CD4-positive, alpha-beta memory T cell (primary cell): ENCODE measurements at regions not wholly inside any gene's neighbourhood (a gene's known extent, or its start where the extent isn't known, plus 50 kb on each side); places are given as distances from the start of the nearest gene placed in this dataset.

ENCODE experiments used
- CTCF ChIA-PET: fragments of 350-600 bp; sonication (Branson Sonifier 250); formaldehyde crosslinking; loops from one replicate; lab custom pipeline; 2021; ENCODE audit warnings: inconsistent platforms; ENCODE audit not compliant: partially characterized antibody; lab: Charles Lee
- POLR2A ChIA-PET: fragments of 350-600 bp; sonication (Branson Sonifier 250); formaldehyde crosslinking; loops from one replicate; lab custom pipeline; 2021; ENCODE audit not compliant: partially characterized antibody; lab: Charles Lee
- DNase-seq, 5 donors: peaks; one replicate each; pipeline versions ENCODE4 v3.0.0 to v3.0.0-alpha.2; 2020 to 2022; ENCODE audit warnings: mixed read lengths in 1 of 5
- H3K27ac ChIP-seq: one replicate; pipeline ENCODE4 v1.7.0; 2013; ENCODE audit warnings: low read depth, low read length
- H3K27me3 ChIP-seq: 2 replicates; pipeline ENCODE4 v1.7.0; 2013; ENCODE audit warnings: mild to moderate bottlenecking, low read length, moderate library complexity; ENCODE audit not compliant: insufficient read depth
- H3K36me3 ChIP-seq: 2 replicates; pipeline ENCODE4 v1.7.0; 2013; ENCODE audit warnings: mild to moderate bottlenecking, low read length, moderate library complexity; ENCODE audit not compliant: insufficient read depth
- H3K4me1 ChIP-seq: 2 replicates; pipeline ENCODE4 v1.7.0; 2013; ENCODE audit warnings: mild to moderate bottlenecking, low read length, moderate library complexity; ENCODE audit not compliant: insufficient read depth
- H3K4me3 ChIP-seq, 2 donors: one replicate each; pipeline ENCODE4 v1.7.0; 2013; ENCODE audit warnings: low read length in 2 of 2, mild to moderate bottlenecking in 1 of 2
- H3K9me3 ChIP-seq, 2 donors: one replicate each; pipeline ENCODE4 v1.7.0; 2013; ENCODE audit warnings: low read length in 2 of 2, control low read depth in 1 of 2; ENCODE audit not compliant: control insufficient read depth in 1 of 2
- H3K27ac Mint-ChIP-seq, 7 donors: one replicate each; pipeline ENCODE4 v1.8.0; 2020 to 2021; ENCODE audit warnings: mixed read lengths in 7 of 7, mild to moderate bottlenecking in 6 of 7, inconsistent platforms in 3 of 7, moderate library complexity in 3 of 7
- H3K27me3 Mint-ChIP-seq, 2 donors: one replicate each; pipeline ENCODE4 v1.8.0; 2020 to 2021; ENCODE audit warnings: mixed read lengths in 2 of 2
- H3K36me3 Mint-ChIP-seq, 2 donors: one replicate each; pipeline ENCODE4 v1.8.0; 2020 to 2021; ENCODE audit warnings: mixed read lengths in 2 of 2, inconsistent platforms in 1 of 2, mild to moderate bottlenecking in 1 of 2
- H3K4me1 Mint-ChIP-seq, 4 donors: one replicate each; pipeline ENCODE4 v1.8.0; 2020 to 2021; ENCODE audit warnings: mixed read lengths in 4 of 4, mild to moderate bottlenecking in 1 of 4
- H3K4me3 Mint-ChIP-seq, 8 donors: one replicate each; pipeline ENCODE4 v1.8.0; 2020 to 2021; ENCODE audit warnings: mixed read lengths in 8 of 8, mild to moderate bottlenecking in 7 of 8, moderate library complexity in 6 of 8, inconsistent platforms in 3 of 8
- H3K9me3 Mint-ChIP-seq, 8 donors: one replicate each; pipeline ENCODE4 v1.8.0; 2020 to 2021; ENCODE audit warnings: mixed read lengths in 8 of 8, mild to moderate bottlenecking in 5 of 8, inconsistent platforms in 3 of 8, moderate library complexity in 1 of 8
- intact Hi-C: fragments of 100-400 bp; cut with micrococcal nuclease; formaldehyde crosslinking; loops from one replicate; pipeline ENCODE4 v1.15.1; 2023

- H3K27me3 Mint-ChIP-seq = peaks cover 4% of the 10 kb centered on the region in 2 donors
- ChIA-PET CTCF (no interaction called here), POLR2A (no interaction called here)
Measured at GRCh38 chr7:116097365-116098009, 66.9 kb upstream of the TFEC start.

DNA sequence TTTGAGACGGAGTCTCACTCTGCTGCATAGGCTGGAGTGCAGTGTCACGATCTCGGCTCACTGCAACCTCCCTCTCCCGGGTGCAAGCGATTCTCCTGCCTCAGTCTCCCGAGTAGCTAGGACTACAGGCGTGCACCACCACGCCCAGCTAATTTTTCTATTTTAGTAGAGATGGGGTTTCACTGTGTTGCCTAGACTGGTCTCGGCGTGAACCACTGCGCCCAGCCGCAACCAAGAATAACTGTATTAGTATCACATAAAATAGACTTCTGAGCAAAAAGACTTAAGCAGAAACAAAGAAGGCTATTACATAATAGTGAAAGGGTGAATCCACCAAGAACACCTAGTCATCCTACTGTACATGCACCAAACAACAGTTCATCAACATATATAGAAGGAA is 67.6 kb upstream of the TFEC start:
- Histone ChIP-seq H3K4me3 (no peak overlapping the region), H3K27ac (no peak overlapping the region), H3K9me3 (no peaks in the 10 kb centered on the region), H3K4me1 (no peaks in the 10 kb centered on the region), H3K27me3 (no peaks in the 10 kb centered on the region), H3K36me3 (no peaks in the 10 kb centered on the region)
- Mint-ChIP-seq H3K9me3 (peaks cover 0 to 3% (median 0%) of the 10 kb centered on the region in 8 donors), H3K4me3 (no peak overlapping the region), H3K4me1 (no peaks in the 10 kb centered on the region), H3K27ac (no peak overlapping the region), H3K36me3 (no peaks in the 10 kb centered on the region), H3K27me3 (peaks cover 4 to 6% of the 10 kb centered on the region in 2 donors)
- DNase-seq = no peak
- ChIA-PET CTCF (no interaction called here), POLR2A (no interaction called here)
- intact Hi-C loops = no loop called here

More at GRCh38 chr7:116097365-116098009, 66.9 kb upstream of the TFEC start:
- intact Hi-C loops = no loop called here
- H3K4me1 Mint-ChIP-seq = no peaks in the 10 kb centered on the region
- H3K27me3 ChIP-seq = no peaks in the 10 kb centered on the region
- H3K36me3 Mint-ChIP-seq = no peaks in the 10 kb centered on the region
- H3K36me3 ChIP-seq = no peaks in the 10 kb centered on the region
- no peak overlapping the region for H3K27ac Mint-ChIP-seq
- no peak overlapping the region for H3K27ac ChIP-seq
- no peak overlapping the region for H3K4me3 ChIP-seq
- no peak overlapping the region for H3K4me3 Mint-ChIP-seq
- no peaks in the 10 kb centered on the region for H3K4me1 ChIP-seq
- H3K9me3 Mint-ChIP-seq = peaks cover 0 to 3% (median 0%) of the 10 kb centered on the region in 8 donors
- no peak for DNase-seq
- no peaks in the 10 kb centered on the region for H3K9me3 ChIP-seq

DNA sequence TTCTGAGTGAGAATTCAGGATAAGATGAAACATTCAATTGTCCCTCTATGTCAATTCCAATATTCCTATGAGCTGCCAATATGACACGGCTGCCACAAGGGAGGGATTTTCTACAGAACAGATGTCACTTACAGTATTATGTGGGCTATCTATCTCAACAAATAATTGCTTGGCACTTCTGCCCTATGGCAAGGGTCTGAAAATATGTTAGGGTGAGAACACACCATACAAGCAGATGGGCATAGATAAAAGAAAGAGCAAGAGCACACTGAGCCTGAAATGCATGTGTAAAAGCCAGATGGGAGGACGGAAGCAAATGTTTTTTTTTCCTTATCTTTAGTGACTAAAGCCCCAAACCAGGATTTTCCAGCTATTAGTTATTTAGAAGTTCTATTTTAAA is 70.1 kb upstream of the TFEC start:
- Mint-ChIP-seq H3K36me3 (no peaks in the 10 kb centered on the region), H3K27ac (no peak overlapping the region), H3K4me1 (no peaks in the 10 kb centered on the region), H3K4me3 (no peak overlapping the region), H3K9me3 (peaks cover 0 to 3% (median 0%) of the 10 kb centered on the region in 8 donors), H3K27me3 (peaks cover 7 to 8% of the 10 kb centered on the region in 2 donors)
- no peak overlapping the region for H3K4me3 ChIP-seq
- POLR2A ChIA-PET = no interaction called here
- H3K9me3 ChIP-seq = no peaks in the 10 kb centered on the region
- no peaks in the 10 kb centered on the region for H3K4me1 ChIP-seq
- intact Hi-C loops = no loop called here
- CTCF ChIA-PET = no interaction called here
- H3K36me3 ChIP-seq = no peaks in the 10 kb centered on the region
- no peaks in the 10 kb centered on the region for H3K27me3 ChIP-seq
- no peak for DNase-seq
- no peak overlapping the region for H3K27ac ChIP-seq

DNA sequence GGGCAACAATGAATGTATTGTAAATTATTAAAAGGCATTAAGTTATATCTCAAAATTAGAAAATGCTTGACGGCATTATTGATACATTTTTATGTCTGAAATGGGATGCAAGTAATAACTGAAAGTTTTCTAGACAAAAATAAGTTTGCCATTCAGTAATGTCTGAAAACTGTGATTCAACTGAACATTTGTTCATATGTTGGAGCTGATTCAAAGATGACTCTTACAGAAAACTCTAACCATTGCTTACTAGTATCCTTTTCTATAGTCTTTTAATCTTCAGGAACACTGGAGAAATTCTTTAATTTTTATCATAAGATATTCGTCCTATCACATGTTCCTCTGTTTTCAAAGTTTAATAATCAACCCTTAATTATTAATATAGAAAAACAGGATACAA is 71.1 kb upstream of the TFEC start:
- no peak overlapping the region for H3K4me3 ChIP-seq
- Mint-ChIP-seq H3K4me3 (no peak overlapping the region), H3K36me3 (no peaks in the 10 kb centered on the region), H3K27ac (no peak overlapping the region), H3K4me1 (no peaks in the 10 kb centered on the region), H3K9me3 (peaks cover 0 to 3% (median 0%) of the 10 kb centered on the region in 8 donors), H3K27me3 (peaks cover 6 to 9% of the 10 kb centered on the region in 2 donors)
- H3K27me3 ChIP-seq = no peaks in the 10 kb centered on the region
- intact Hi-C loops = no loop called here
- DNase-seq = no peak
- H3K9me3 ChIP-seq = no peaks in the 10 kb centered on the region
- no peak overlapping the region for H3K27ac ChIP-seq
- ChIA-PET CTCF (no interaction called here), POLR2A (no interaction called here)
- no peaks in the 10 kb centered on the region for H3K36me3 ChIP-seq
- H3K4me1 ChIP-seq = no peaks in the 10 kb centered on the region

- H3K27ac ChIP-seq = no peak overlapping the region
- no peaks in the 10 kb centered on the region for H3K4me1 Mint-ChIP-seq
- DNase-seq = no peak
- peaks cover 0 to 3% (median 0%) of the 10 kb centered on the region in 8 donors for H3K9me3 Mint-ChIP-seq
- POLR2A ChIA-PET = no interaction called here
- peaks cover 2 to 3% of the 10 kb centered on the region in 2 donors for H3K27me3 Mint-ChIP-seq
- no peaks in the 10 kb centered on the region for H3K36me3 Mint-ChIP-seq
- no peaks in the 10 kb centered on the region for H3K36me3 ChIP-seq
- CTCF ChIA-PET = no interaction called here
- no peak overlapping the region for H3K4me3 Mint-ChIP-seq
- H3K27me3 ChIP-seq = no peaks in the 10 kb centered on the region
- no peak overlapping the region for H3K4me3 ChIP-seq
- H3K9me3 ChIP-seq = no peaks in the 10 kb centered on the region
- no peak overlapping the region for H3K27ac Mint-ChIP-seq
- no peaks in the 10 kb centered on the region for H3K4me1 ChIP-seq
- intact Hi-C loops = no loop called here
Measured at GRCh38 chr7:116111475-116111874, 80.9 kb upstream of the TFEC start.

DNA sequence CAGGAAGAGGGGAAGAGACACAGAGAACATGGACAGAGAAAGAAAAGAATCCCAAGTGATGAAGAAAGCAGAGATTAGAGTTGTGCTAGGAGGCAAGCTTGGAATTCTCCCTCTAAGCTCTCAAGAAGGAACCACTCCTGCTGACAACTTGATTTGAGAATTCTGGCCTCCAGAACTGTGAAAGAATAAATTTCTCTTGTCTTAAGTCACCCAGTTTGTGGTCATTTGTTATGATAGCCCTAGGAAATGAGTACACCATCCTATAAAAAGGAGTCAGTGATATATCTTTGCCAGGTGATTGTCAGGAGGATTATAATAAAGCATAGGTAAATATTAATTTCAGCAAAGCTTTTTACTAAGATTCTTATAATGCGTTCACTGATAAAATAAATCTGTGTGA is 82.7 kb upstream of the TFEC start:
- H3K27me3 ChIP-seq = no peaks in the 10 kb centered on the region
- H3K4me1 Mint-ChIP-seq = no peaks in the 10 kb centered on the region
- no peak overlapping the region for H3K27ac Mint-ChIP-seq
- ChIA-PET POLR2A (no interaction called here), CTCF (no interaction called here)
- H3K27me3 Mint-ChIP-seq = peaks cover 3 to 9% of the 10 kb centered on the region in 2 donors
- H3K36me3 ChIP-seq = no peaks in the 10 kb centered on the region
- H3K9me3 ChIP-seq = no peaks in the 10 kb centered on the region
- DNase-seq = no peak
- intact Hi-C loops = no loop called here
- no peaks in the 10 kb centered on the region for H3K36me3 Mint-ChIP-seq
- H3K9me3 Mint-ChIP-seq = peaks cover 0 to 3% (median 0%) of the 10 kb centered on the region in 8 donors
- no peak overlapping the region for H3K27ac ChIP-seq
- H3K4me3 Mint-ChIP-seq = no peak overlapping the region
- H3K4me3 ChIP-seq = no peak overlapping the region
- no peaks in the 10 kb centered on the region for H3K4me1 ChIP-seq

- intact Hi-C loops = no loop called here
- DNase-seq = no peak
- H3K36me3 Mint-ChIP-seq = no peaks in the 10 kb centered on the region
- Histone ChIP-seq H3K9me3 (no peaks in the 10 kb centered on the region), H3K27ac (no peak overlapping the region), H3K27me3 (no peaks in the 10 kb centered on the region), H3K36me3 (no peaks in the 10 kb centered on the region), H3K4me1 (no peaks in the 10 kb centered on the region), H3K4me3 (no peak overlapping the region)
- H3K4me3 Mint-ChIP-seq = no peak overlapping the region
- H3K9me3 Mint-ChIP-seq = peaks cover 0 to 2% (median 0%) of the 10 kb centered on the region in 8 donors
- no peak overlapping the region for H3K27ac Mint-ChIP-seq
- peaks cover 2 to 11% of the 10 kb centered on the region in 2 donors for H3K27me3 Mint-ChIP-seq
- POLR2A ChIA-PET = no interaction called here
- H3K4me1 Mint-ChIP-seq = no peaks in the 10 kb centered on the region
- CTCF ChIA-PET = no interaction called here
Measured at GRCh38 chr7:116120839-116121238, 89.5 kb upstream of the TES start.
